ENCODE measurements at regions not wholly inside any gene's neighbourhood (a gene's known extent, or its start where the extent isn't known, plus 50 kb on each side); places are given as distances from the start of the nearest gene placed in this dataset.
"Not testable (repeated sequence)": the region's sequence is repeated elsewhere in the genome, so short reads cannot be mapped to it uniquely, and the experiment has no call there.

DNA sequence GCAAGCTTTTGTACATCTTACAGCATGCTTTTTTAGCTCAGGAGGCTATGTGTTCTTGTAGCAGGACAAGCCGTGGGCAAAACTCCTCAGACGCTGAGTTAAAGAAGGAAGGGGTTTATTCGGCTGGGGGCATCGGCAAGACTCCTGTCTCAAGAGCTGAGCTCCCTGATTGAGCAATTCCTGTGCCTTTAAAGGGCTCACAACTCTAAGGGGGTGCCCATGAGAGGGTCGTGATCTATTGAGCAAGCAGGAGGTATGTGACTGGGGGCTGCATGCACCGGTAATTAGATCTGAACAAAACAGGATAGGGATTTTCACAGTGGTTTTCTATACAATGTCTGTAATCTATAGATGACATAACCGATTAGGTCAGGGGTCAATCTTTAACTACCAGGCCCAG is 456.3 kb downstream of the TMEM135 start:
- not testable (repeated sequence) for H3K27ac ChIP-seq (ENCODE audit: low read depth in 1 of 2, low read length in 1 of 2); DNase-seq (ENCODE audit: low read depth in 6 of 9, low spot score in 9 of 9); H3K9me3 ChIP-seq (ENCODE audit: control insufficient read depth in 2 of 2, insufficient read depth in 1 of 2, low read length in 1 of 2); H3K36me3 ChIP-seq (ENCODE audit: control insufficient read depth in 2 of 2, insufficient read depth in 2 of 2, low read length in 1 of 2); H3K27me3 ChIP-seq (ENCODE audit: control insufficient read depth in 2 of 2, insufficient read depth in 1 of 2, low read length in 1 of 2); H3K4me1 ChIP-seq (ENCODE audit: control insufficient read depth in 2 of 2, insufficient read depth in 2 of 2, low read length in 2 of 2); H3K4me3 ChIP-seq (ENCODE audit: low read length in 2 of 2)
- 92% methylated on average over 7 of the region's 7 CpGs for WGBS

DNA sequence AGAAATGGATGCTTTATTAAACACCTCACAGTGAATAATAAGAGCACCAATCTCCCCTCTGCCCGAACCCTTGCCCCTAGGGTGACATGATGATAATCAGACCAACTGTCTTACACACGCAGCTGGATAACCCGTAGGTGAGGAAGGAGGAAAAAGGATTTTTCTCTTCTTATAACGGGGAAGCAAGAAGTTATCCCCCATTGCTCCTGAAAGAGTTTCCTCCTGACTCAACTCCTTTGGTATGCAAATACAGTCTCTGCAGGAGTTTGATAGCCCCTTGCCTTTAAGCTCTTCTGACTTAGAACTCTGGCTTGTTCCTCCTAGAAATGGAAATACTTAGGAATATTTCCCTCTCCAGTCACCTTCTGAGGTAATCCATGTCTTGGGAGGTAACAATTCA is 455.8 kb downstream of the TMEM135 start:
- no peaks in the 10 kb centered on the region for H3K27me3 ChIP-seq (ENCODE audit: control insufficient read depth in 2 of 2, insufficient read depth in 1 of 2, low read length in 1 of 2)
- H3K4me3 ChIP-seq (ENCODE audit: low read length in 2 of 2) = no peak overlapping the region
- no peaks in the 10 kb centered on the region for H3K36me3 ChIP-seq (ENCODE audit: control insufficient read depth in 2 of 2, insufficient read depth in 2 of 2, low read length in 1 of 2)
- no peaks in the 10 kb centered on the region for H3K4me1 ChIP-seq (ENCODE audit: control insufficient read depth in 2 of 2, insufficient read depth in 2 of 2, low read length in 2 of 2)
- no peak overlapping the region for H3K27ac ChIP-seq (ENCODE audit: low read depth in 1 of 2, low read length in 1 of 2)
- WGBS = 95% methylated on average over 4 of the region's 4 CpGs
- no peak for DNase-seq (ENCODE audit: low read depth in 6 of 9, low spot score in 9 of 9)
- no peaks in the 10 kb centered on the region for H3K9me3 ChIP-seq (ENCODE audit: control insufficient read depth in 2 of 2, insufficient read depth in 1 of 2, low read length in 1 of 2)

DNA sequence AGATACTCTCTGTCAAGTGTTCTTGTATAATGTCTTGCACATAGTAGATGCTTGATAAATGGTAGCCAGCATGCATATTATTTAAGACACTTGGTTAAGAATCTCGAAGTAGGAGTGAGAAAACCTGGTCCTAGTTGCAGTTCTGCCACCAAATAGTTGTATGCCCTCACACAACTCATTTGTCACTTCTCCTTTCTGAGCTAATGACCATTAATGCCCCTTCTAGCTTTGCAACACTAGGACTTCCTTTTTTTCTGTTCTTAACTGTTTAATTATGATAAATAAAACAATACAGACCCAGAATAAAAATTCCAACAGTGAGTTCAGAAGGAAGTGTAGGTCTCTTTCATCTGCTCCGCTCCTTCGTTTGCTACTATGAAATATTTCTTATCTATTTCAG is 453.6 kb downstream of the TMEM135 start:
- no peaks in the 10 kb centered on the region for H3K9me3 ChIP-seq (ENCODE audit: control insufficient read depth in 2 of 2, insufficient read depth in 1 of 2, low read length in 1 of 2)
- WGBS = 73% methylated on average over 3 of the region's 3 CpGs
- no peak overlapping the region for H3K4me3 ChIP-seq (ENCODE audit: low read length in 2 of 2)
- H3K4me1 ChIP-seq (ENCODE audit: control insufficient read depth in 2 of 2, insufficient read depth in 2 of 2, low read length in 2 of 2) = no peaks in the 10 kb centered on the region
- H3K36me3 ChIP-seq (ENCODE audit: control insufficient read depth in 2 of 2, insufficient read depth in 2 of 2, low read length in 1 of 2) = no peaks in the 10 kb centered on the region
- no peaks in the 10 kb centered on the region for H3K27me3 ChIP-seq (ENCODE audit: control insufficient read depth in 2 of 2, insufficient read depth in 1 of 2, low read length in 1 of 2)
- no peak overlapping the region for H3K27ac ChIP-seq (ENCODE audit: low read depth in 1 of 2, low read length in 1 of 2)
- no peak for DNase-seq (ENCODE audit: low read depth in 6 of 9, low spot score in 9 of 9)

DNA sequence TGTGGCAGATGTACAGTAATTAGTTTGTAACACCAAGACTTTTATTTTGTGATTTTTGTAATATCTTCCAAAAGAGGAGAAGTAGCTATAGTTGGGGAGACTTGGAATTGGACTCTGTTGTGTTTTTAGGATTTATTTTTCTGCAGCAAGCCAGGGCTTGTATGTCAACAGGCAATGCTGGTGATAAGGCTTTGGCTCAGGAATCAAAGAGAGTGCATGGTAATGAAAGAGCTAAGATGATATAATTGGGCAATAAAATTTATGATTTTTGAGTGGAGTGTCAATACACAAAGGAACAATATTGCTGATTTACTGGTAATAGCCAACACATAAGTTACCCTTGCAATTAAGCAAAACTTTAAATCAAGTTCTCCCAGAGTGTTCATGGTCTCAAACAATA is 452.9 kb downstream of the TMEM135 start:
- no peaks in the 10 kb centered on the region for H3K27me3 ChIP-seq (ENCODE audit: control insufficient read depth in 2 of 2, insufficient read depth in 1 of 2, low read length in 1 of 2)
- H3K4me3 ChIP-seq (ENCODE audit: low read length in 2 of 2) = no peak overlapping the region
- H3K9me3 ChIP-seq (ENCODE audit: control insufficient read depth in 2 of 2, insufficient read depth in 1 of 2, low read length in 1 of 2) = no peaks in the 10 kb centered on the region
- H3K27ac ChIP-seq (ENCODE audit: low read depth in 1 of 2, low read length in 1 of 2) = no peak overlapping the region
- no peaks in the 10 kb centered on the region for H3K4me1 ChIP-seq (ENCODE audit: control insufficient read depth in 2 of 2, insufficient read depth in 2 of 2, low read length in 2 of 2)
- no peak for DNase-seq (ENCODE audit: low read depth in 6 of 9, low spot score in 9 of 9)
- H3K36me3 ChIP-seq (ENCODE audit: control insufficient read depth in 2 of 2, insufficient read depth in 2 of 2, low read length in 1 of 2) = no peaks in the 10 kb centered on the region

DNA sequence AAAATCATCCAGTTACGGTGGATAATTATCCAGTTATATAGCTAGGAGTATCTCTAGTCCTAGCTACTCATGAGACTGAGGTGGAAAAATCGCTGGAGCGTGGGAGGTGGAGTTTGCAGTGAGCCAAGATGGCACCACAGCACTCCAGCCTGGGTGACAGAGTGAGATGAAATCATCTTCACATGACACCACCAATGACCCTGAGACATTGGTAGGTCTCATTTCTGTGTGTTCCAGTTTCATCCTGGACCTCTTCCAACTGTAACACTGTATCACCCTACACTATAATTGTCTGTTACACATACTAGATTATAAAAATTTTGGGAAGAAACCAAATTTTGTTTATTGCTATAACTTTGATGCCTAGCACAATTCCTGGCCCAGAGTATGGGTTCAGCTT is 446.8 kb downstream of the TMEM135 start:
- no peaks in the 10 kb centered on the region for H3K4me1 ChIP-seq (ENCODE audit: control insufficient read depth in 2 of 2, insufficient read depth in 2 of 2, low read length in 2 of 2)
- H3K27ac ChIP-seq (ENCODE audit: low read depth in 1 of 2, low read length in 1 of 2) = no peak overlapping the region
- no peak overlapping the region for H3K4me3 ChIP-seq (ENCODE audit: low read length in 2 of 2)
- H3K9me3 ChIP-seq (ENCODE audit: control insufficient read depth in 2 of 2, insufficient read depth in 1 of 2, low read length in 1 of 2) = no peaks in the 10 kb centered on the region
- no peaks in the 10 kb centered on the region for H3K27me3 ChIP-seq (ENCODE audit: control insufficient read depth in 2 of 2, insufficient read depth in 1 of 2, low read length in 1 of 2)
- H3K36me3 ChIP-seq (ENCODE audit: control insufficient read depth in 2 of 2, insufficient read depth in 2 of 2, low read length in 1 of 2) = no peaks in the 10 kb centered on the region
- no peak for DNase-seq (ENCODE audit: low read depth in 6 of 9, low spot score in 9 of 9)
- 94% methylated on average over 3 of the region's 3 CpGs for WGBS

DNA sequence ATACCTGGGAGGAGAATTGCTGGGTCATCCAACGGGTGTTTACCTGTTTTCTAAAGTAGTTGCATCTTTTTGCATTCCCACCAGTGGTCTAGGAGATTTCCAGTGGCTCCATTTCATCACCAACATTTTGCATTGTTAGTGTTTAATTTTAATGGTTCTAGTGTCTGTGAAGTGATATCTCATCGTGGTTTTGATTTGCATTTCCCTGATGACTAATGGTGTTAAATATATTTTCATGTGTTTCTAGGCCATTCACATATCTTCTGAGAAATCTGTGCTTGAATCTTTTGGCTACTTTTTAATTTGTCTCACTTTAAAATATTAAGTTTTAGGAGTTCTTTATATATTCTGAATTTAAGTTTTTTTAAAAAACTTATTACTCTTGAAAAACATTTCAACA is 439.6 kb downstream of the TMEM135 start:
- Histone ChIP-seq H3K4me3 (ENCODE audit: low read length in 2 of 2) (no peak overlapping the region), H3K27me3 (ENCODE audit: control insufficient read depth in 2 of 2, insufficient read depth in 1 of 2, low read length in 1 of 2) (no peaks in the 10 kb centered on the region), H3K4me1 (ENCODE audit: control insufficient read depth in 2 of 2, insufficient read depth in 2 of 2, low read length in 2 of 2) (no peaks in the 10 kb centered on the region), H3K27ac (ENCODE audit: low read depth in 1 of 2, low read length in 1 of 2) (no peak overlapping the region), H3K36me3 (ENCODE audit: control insufficient read depth in 2 of 2, insufficient read depth in 2 of 2, low read length in 1 of 2) (no peaks in the 10 kb centered on the region), H3K9me3 (ENCODE audit: control insufficient read depth in 2 of 2, insufficient read depth in 1 of 2, low read length in 1 of 2) (no peaks in the 10 kb centered on the region)
- WGBS = 90% methylated on average over 2 of the region's 2 CpGs
- no peak for DNase-seq (ENCODE audit: low read depth in 6 of 9, low spot score in 9 of 9)

DNA sequence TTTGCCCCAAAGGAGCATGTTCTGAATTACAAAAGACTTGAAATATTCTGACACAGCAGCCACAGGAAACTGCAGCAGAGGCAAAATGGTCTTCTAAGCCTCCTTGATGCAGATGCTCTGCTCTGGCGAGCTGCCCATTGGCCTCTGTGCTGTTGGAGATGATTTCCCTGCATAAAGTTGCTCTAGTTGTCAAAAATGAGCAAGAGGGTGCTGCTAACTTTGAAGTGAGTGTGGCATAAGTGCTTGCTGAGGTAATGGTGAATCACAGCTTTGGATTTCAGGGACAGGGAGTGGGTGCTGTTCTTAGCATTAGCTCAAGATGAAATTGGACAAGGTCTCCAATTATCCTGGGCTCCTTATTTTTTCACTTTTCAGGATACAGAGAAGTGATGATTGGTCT is 435.4 kb downstream of the TMEM135 start:
- Histone ChIP-seq H3K27me3 (ENCODE audit: control insufficient read depth in 2 of 2, insufficient read depth in 1 of 2, low read length in 1 of 2) (no peaks in the 10 kb centered on the region), H3K4me3 (ENCODE audit: low read length in 2 of 2) (no peak overlapping the region), H3K9me3 (ENCODE audit: control insufficient read depth in 2 of 2, insufficient read depth in 1 of 2, low read length in 1 of 2) (no peaks in the 10 kb centered on the region), H3K4me1 (ENCODE audit: control insufficient read depth in 2 of 2, insufficient read depth in 2 of 2, low read length in 2 of 2) (no peaks in the 10 kb centered on the region), H3K36me3 (ENCODE audit: control insufficient read depth in 2 of 2, insufficient read depth in 2 of 2, low read length in 1 of 2) (no peaks in the 10 kb centered on the region), H3K27ac (ENCODE audit: low read depth in 1 of 2, low read length in 1 of 2) (no peak overlapping the region)
- 87% methylated on average over 1 of the region's 1 CpG for WGBS
- DNase-seq (ENCODE audit: low read depth in 6 of 9, low spot score in 9 of 9) = no peak

DNA sequence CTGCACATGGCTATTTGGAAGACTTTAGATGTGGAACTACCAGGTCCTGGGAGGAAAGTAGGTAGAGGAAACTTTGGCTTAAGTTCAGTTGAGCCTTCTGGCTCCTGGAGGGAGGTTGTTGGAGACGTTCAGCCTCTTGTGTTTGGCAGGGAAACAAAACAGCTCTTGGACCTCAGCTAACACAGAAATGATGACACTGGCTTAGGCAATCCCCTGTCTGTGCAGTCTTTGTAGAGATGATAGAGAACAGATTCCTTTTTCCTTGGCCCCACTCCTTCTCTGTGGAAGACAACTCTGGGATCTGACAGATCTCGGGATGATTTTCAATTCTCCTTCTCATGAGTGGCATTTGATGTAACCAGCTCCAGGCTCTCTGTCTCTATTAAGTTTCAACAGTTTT is 428.5 kb downstream of the TMEM135 start:
- Histone ChIP-seq H3K4me3 (ENCODE audit: low read length in 2 of 2) (no peak overlapping the region), H3K27me3 (ENCODE audit: control insufficient read depth in 2 of 2, insufficient read depth in 1 of 2, low read length in 1 of 2) (no peaks in the 10 kb centered on the region), H3K9me3 (ENCODE audit: control insufficient read depth in 2 of 2, insufficient read depth in 1 of 2, low read length in 1 of 2) (no peaks in the 10 kb centered on the region), H3K27ac (ENCODE audit: low read depth in 1 of 2, low read length in 1 of 2) (peak overlapping the region in 1 of 2 donors; percentile 8), H3K36me3 (ENCODE audit: control insufficient read depth in 2 of 2, insufficient read depth in 2 of 2, low read length in 1 of 2) (no peaks in the 10 kb centered on the region), H3K4me1 (ENCODE audit: control insufficient read depth in 2 of 2, insufficient read depth in 2 of 2, low read length in 2 of 2) (no peaks in the 10 kb centered on the region)
- 81% methylated on average over 2 of the region's 2 CpGs for WGBS
- DNase-seq (ENCODE audit: low read depth in 6 of 9, low spot score in 9 of 9) = no peak

DNA sequence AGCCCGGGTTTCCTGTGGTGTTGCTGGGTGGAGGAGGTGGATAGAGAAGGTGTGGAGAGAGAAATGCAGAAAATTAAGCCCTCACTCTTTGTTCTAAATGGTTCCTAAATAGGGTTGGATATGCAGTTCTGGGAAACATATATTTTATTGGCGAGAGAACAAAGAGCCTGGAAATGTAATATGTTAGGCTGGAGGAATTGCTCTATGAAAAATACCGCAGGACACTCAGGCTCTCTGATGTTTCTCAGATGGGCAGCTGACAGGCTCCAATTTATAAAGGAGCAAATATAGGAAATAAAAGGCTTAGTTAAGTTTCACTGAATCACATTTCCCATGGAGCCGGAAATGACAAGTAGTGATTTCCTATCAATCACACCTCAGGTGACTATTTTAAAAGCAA is 428.0 kb downstream of the TMEM135 start:
- Histone ChIP-seq H3K9me3 (ENCODE audit: control insufficient read depth in 2 of 2, insufficient read depth in 1 of 2, low read length in 1 of 2) (no peaks in the 10 kb centered on the region), H3K4me3 (ENCODE audit: low read length in 2 of 2) (no peak overlapping the region), H3K27me3 (ENCODE audit: control insufficient read depth in 2 of 2, insufficient read depth in 1 of 2, low read length in 1 of 2) (no peaks in the 10 kb centered on the region), H3K36me3 (ENCODE audit: control insufficient read depth in 2 of 2, insufficient read depth in 2 of 2, low read length in 1 of 2) (no peaks in the 10 kb centered on the region), H3K27ac (ENCODE audit: low read depth in 1 of 2, low read length in 1 of 2) (no peak overlapping the region), H3K4me1 (ENCODE audit: control insufficient read depth in 2 of 2, insufficient read depth in 2 of 2, low read length in 2 of 2) (no peaks in the 10 kb centered on the region)
- no peak for DNase-seq (ENCODE audit: low read depth in 6 of 9, low spot score in 9 of 9)
- 87% methylated on average over 4 of the region's 4 CpGs for WGBS

DNA sequence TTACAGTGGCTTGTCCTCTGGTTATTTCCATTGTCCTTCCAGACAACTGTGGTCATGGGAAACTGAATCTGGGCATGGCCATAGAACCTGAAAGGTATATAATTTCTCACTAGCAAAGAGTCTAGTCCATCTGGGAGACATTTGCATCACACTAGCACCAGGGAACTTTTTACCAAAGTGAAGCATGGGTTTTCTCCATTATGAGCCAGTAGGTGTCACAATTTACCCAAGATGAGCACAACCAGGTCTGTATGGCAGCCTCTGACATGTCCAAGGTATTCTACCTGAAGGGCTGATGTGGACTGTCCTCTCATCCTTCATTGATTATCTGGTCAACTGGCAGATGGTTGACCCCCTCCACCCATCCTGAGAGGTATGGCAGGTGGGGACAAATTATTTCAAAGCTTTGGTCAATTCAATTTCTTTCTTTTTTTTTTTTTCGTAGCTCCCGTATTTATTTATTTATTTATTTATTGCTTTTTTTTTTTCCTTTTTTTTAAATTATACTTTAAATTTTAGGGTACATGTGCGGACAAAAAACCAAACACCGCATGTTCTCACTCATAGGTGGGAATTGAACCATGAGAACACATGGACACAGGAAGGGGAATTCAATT is 425.9 kb downstream of the TMEM135 start:
- no peaks in the 10 kb centered on the region for H3K27me3 ChIP-seq (ENCODE audit: control insufficient read depth in 2 of 2, insufficient read depth in 1 of 2, low read length in 1 of 2)
- no peaks in the 10 kb centered on the region for H3K36me3 ChIP-seq (ENCODE audit: control insufficient read depth in 2 of 2, insufficient read depth in 2 of 2, low read length in 1 of 2)
- DNase-seq (ENCODE audit: low read depth in 6 of 9, low spot score in 9 of 9) = no peak
- 92% methylated on average over 4 of the region's 4 CpGs for WGBS
- no peaks in the 10 kb centered on the region for H3K4me1 ChIP-seq (ENCODE audit: control insufficient read depth in 2 of 2, insufficient read depth in 2 of 2, low read length in 2 of 2)
- no peak overlapping the region for H3K4me3 ChIP-seq (ENCODE audit: low read length in 2 of 2)
- no peaks in the 10 kb centered on the region for H3K9me3 ChIP-seq (ENCODE audit: control insufficient read depth in 2 of 2, insufficient read depth in 1 of 2, low read length in 1 of 2)
- H3K27ac ChIP-seq (ENCODE audit: low read depth in 1 of 2, low read length in 1 of 2) = no peak overlapping the region
